HG03378 (cell line): ENCODE measurements at regions not wholly inside any gene's neighbourhood (a gene's known extent, or its start where the extent isn't known, plus 50 kb on each side); places are given as distances from the start of the nearest gene placed in this dataset.

Experiments used
- ATAC-seq: cut with Tn5 transposase; IDR thresholded peaks from one replicate; pipeline ENCODE4 v1.9.1; 2021; ENCODE audit warnings: mild to moderate bottlenecking, moderate library complexity; ENCODE audit not compliant: unreplicated experiment

DNA sequence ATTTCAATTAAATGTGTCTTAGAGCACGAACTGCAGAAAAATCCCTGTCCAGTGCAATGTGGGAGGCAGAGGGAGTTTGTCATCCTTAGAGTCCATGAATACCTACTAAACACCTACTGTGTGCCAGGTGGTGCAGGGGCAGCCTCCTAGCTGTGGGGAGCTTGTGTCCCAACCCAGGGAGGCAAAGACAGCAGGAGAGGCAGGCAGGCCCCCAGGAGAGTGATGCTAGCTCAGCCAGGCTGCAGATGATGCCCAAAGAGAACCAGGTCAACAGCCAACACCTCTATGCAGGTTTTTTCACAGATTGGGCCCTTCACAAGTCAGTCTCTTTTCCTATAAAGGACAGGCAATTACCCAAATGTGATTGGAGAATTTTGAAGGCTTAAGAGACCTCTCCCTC, 108.2 kb upstream of the UQCRFS1 start:
- ATAC-seq: no peak

GRCh38 chr19:29323021-29323430, 110.1 kb upstream of the UQCRFS1 start:
- ATAC-seq: no peak

GRCh38 chr19:29323440-29324290, 110.7 kb upstream of the UQCRFS1 start:
- ATAC-seq: no peak

- no peak for ATAC-seq
Measured at GRCh38 chr19:29324291-29324680, 111.3 kb upstream of the UQCRFS1 start.

DNA sequence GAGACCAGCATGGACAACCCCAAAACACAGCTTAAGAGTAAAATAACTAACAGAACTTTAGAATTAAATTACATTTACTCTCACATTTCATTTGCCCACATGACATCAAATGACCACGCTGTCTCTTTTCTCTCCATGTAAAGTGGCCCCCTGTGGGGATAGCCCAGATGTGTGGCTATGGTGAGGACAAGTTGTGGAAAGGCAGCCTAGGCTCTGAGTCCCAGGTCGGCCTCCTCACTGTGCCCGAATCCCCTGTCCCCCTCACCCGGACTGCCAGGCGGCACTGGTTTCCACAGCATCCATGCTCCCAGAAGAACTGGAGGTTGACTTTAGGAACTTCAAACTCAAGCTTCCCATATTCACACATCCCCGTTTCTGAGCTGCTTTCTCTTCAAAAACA, 111.8 kb upstream of the UQCRFS1 start:
- no peak for ATAC-seq

- no peak for ATAC-seq
Measured at GRCh38 chr19:29325241-29325975, 112.5 kb upstream of the UQCRFS1 start.

DNA sequence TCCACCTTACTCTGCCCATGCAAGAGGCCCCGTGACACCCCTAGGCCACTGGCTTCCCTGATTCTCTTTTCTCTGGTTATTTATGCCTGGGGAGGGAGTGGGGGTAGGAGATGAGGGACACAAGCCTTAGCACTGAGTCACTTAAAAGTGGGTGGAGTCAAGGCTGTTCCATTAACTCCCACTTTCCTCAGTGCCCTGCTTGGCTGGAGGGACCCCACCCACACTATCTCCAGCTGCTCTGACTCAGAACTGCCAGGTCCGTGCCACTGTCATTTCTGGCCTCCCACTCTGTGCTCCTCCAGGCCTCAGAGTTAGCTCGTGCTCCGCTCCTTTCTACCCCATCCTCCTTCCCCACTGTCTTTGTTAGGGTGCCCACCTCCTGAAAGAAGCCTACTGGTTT, 113.4 kb upstream of the UQCRFS1 start:
- no peak for ATAC-seq

- no peak for ATAC-seq
Measured at GRCh38 chr19:29326849-29327840, 114.2 kb upstream of the UQCRFS1 start.

DNA sequence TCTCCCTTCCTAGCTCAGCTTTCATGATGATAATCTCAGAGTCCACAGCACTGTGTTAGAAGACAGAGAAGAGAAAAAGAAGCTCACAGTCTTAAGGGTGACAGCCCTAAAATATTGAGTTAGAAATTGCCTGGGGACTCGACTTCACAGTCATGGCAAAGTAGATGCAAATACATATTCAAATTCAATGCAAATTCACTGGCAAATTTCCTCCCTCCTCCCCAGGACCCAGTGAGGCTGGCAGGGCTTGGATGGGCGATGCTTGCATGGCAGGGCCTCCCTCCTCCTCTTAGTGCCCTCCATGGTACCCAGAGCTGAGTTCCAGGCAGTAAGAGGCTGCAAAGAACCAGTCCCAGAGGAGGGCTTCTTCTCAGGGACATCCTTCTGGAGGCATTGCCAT, 115.6 kb upstream of the UQCRFS1 start:
- ATAC-seq: no peak

DNA sequence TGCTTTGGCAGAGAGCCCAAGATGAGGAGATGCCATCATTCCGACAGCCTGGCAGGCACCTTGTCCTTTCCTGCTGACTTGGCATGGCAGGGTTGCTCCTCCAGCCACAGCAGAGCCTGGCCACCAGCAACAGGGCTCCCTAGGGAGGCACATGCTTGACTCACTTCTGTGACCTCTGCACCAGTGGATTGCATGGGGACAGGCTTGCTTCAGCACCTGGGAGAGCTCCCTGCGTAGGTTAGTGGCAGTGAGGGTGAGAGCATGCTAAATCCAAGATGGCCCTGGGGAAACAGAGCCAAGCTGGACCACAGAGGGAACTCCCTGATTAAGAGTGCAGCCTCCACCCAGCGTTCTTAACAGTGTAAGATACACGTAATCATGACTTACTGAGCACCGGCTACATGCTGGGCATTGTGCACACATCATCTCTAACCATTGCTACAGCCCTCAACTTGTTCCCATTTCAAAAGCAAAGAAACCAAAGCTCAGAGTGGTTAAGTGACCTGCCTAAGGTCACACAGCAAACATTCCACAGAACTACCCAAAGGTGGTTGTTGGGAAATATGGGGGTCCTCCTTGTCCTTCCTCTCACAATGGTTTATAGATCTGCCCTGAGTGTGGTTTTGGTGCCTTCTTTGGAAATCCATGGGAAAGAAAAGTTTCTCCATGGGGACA, 116.6 kb upstream of the UQCRFS1 start:
- ATAC-seq: no peak

DNA sequence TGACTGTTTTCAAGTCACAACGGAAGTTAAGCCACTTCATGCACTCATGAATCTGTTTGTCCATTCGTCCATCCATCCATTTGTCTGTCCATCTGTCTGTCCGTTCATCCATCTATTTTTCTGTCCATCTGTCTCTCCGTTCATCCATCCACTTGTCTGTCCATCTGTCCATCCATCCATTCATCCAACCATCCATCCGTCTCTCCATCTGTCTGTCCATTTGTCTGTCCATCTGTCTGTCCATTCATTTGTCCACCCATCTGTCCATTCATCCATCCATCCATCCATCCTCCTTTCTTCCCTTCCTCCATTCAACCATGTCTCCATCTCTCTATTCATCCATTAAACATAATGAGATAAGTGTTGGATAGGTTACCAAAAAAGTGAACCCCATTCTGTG, 123.5 kb upstream of the UQCRFS1 start:
- ATAC-seq: no peak

GRCh38 chr19:29337029-29337428, 124.1 kb upstream of the UQCRFS1 start:
- ATAC-seq: no peak

DNA sequence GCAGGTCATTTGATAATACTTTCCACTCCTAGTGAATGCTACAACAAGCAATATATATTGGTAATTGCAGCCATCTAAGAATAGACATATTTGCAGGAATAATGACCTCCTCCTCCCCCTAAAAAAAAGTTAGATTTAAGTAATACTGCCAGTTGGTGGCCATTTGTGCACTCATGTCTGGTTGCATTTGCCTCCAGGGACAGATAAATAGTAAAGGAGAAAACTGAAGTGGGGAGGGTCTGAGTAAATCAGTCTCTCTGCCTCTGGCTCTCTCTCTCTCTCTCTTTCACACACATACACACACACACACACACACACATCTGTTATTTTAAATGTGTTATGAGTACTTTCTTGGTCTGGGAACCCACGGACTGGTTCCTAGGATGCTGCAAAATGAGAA, 125.5 kb upstream of the UQCRFS1 start:
- ATAC-seq: no peak

GRCh38 chr19:29342721-29343120, 129.8 kb upstream of the UQCRFS1 start:
- no peak for ATAC-seq

DNA sequence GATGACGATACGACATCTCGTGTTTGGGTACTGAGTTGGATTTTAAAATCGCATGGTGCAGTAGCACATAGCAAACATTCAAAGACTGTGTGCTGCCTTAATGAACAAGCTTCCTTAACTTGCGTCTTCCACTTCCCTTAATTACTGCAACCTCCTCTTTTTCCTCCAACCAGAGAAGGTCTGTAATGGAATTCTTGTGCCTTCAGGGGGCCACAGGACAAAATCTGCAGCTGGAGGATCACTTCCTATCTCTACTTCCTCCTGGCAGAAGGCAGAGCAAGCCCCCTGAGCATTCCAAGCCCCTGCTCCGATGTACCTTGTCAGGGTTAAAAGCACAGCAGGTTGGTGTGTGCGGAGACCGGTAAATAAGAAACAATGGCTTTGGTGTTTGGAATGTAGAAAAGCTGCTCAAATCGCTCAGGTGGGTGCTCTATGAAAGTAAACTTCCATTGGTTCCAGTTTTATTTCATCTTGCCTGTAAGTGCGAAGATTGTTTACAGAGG, 151.3 kb upstream of the UQCRFS1 start:
- no peak for ATAC-seq

GRCh38 chr19:29364999-29365398, 152.0 kb upstream of the UQCRFS1 start:
- no peak for ATAC-seq

DNA sequence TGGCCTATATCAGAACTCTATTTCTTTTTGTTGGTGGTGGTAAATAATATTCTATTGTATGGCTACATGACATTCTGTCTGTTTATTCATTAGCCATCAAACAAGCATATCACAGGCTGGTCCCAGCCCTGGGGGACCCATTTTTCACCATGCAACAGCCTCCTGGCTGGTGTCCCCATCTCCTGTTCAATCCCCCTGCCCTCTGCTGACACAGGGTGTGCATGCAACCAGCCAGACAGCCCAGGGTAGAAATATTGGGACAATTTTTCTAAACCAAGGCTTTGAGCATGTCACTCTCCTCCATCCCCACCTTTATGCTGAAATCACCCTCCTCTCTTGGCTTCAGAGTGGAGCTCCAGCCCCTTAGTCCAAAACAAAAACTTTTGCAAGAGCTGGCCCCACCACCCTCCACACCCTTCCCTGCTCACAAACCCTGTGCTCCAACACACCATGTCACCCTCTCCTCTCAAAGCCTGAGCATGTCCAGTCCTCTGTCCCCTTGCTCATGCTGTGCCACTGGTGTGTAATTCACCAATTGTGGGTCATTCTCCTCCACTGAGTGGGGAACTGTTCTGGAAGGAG, 153.0 kb upstream of the UQCRFS1 start:
- ATAC-seq: no peak

GRCh38 chr19:29366757-29367156, 153.8 kb upstream of the UQCRFS1 start:
- no peak for ATAC-seq

GRCh38 chr19:29367791-29368222, 154.9 kb upstream of the UQCRFS1 start:
- no peak for ATAC-seq

DNA sequence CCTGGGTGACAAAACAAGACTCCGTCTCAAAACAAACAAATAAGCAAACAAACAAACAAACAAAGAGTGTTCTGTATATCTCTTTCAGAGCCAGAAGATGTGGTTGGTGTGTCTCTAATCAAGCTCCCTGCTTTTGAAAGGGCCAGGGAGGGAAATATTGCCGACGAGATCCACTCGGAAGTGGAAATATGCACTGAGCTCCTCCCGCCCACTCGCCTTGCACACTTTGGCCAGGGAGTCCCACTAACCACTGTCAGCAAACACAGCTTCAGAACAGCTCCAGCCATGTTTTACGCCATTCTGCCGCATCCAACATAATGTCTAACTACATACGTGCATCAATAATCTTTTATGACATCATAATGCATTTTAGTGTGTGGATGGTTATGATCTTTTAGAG, 155.5 kb upstream of the VSTM2B start:
- ATAC-seq: no peak
